D721Med (cell line): ENCODE measurements at regions not wholly inside any gene's neighbourhood (a gene's known extent, or its start where the extent isn't known, plus 50 kb on each side); places are given as distances from the start of the nearest gene placed in this dataset.

Experiments used
- DNase-seq: peaks from one replicate; pipeline ENCODE4 v3.0.0; 2011; ENCODE audit warnings: low spot score; ENCODE audit not compliant: insufficient read length
- FAIRE-seq: peaks from 2 replicates; lab custom pipeline; 2011; peaks lifted over from hg19 to GRCh38; lab: Jason Lieb, UNC
- CTCF ChIP-seq: IDR thresholded peaks from 2 replicates; pipeline ENCODE4 v1.5.1; 2012; ENCODE audit warnings: mild to moderate bottlenecking, control low read depth; ENCODE audit not compliant: insufficient read depth; ENCODE audit errors: missing control alignments

DNA sequence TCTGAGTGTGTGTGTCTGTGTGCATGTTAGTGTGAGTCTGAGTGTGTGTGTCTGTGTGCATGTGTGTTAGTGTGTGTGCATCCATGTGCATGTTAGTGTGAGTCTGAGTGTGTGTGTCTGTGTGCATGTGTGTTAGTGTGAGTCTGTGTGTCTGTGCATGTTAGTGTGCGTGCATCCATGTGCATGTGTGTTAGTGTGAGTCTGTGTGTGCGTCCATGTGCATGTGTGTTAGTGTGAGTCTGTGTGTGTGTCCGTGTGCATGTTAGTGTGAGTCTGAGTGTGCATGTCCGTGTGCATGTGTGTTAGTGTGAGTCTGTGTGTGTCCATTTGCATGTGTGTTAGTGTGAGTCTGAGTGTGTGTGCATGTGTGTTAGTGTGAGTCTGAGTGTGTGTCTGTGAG lies 76.6 kb upstream of the ACTRT2 start:
- TF ChIP-seq CTCF, result no peak
- DNase-seq, result no peak
- no peak for FAIRE-seq

DNA sequence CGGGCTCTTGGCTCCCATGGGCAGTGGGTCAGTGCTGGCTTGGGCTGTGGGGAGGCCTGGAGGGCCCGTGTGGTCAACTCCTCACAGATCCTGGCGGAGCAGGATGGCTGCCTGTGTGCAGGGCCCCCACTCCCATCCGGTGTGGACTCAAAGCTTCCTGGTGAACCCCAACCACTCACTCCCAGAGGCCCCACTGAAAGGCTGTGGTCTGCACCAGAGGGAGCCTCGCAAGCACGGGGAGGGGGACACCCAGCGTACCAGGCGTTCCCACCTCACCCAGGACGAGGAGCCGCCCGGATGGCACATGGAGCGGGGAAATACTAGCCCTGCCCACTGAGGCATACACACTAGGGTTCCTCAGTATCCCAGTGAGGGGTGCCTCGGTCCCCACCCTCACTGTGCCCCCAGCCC lies 75.4 kb upstream of the ACTRT2 start:
- FAIRE-seq (no peak), DNase-seq (no peak)
- TF ChIP-seq CTCF, result no peak

GRCh38 chr1:2946291-2946690 lies 75.0 kb upstream of the ACTRT2 start:
- FAIRE-seq, result no peak
- TF ChIP-seq CTCF, result no peak
- DNase-seq, result no peak

DNA sequence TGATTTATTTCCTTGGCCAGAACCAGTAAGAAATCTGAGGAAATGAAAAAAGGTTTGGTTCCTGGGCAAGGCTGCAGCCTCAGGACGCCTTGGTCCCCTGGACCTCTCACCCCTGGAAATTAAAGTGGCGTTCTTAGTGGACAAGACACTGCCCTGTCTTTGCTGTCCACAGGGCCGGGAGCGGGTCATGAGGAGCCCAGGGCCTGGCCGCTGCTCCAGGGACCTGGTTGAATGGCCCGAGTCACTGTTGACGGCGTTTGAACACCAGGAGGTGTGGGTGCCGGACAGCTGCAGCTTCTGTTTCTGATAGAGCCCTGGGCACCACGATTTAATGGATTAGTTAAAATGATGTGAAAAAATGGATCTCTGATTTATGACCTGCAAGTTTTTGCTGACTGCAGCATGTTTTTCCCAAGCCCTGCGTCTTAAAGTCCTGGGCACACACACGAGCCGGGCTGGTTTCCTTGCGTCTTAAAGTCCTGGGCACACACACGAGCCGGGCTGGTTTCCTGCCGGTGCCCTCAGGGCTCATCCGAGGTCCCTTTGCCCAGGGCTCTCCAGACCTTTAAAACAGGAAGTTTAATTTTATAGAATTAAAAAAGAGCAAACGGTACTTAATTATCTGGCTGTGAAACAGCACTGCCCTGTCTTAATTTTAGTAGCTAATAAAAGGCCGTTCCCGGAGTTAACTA lies 74.1 kb upstream of the ACTRT2 start:
- no peak for TF ChIP-seq CTCF
- no peak for DNase-seq
- FAIRE-seq, result no peak

DNA sequence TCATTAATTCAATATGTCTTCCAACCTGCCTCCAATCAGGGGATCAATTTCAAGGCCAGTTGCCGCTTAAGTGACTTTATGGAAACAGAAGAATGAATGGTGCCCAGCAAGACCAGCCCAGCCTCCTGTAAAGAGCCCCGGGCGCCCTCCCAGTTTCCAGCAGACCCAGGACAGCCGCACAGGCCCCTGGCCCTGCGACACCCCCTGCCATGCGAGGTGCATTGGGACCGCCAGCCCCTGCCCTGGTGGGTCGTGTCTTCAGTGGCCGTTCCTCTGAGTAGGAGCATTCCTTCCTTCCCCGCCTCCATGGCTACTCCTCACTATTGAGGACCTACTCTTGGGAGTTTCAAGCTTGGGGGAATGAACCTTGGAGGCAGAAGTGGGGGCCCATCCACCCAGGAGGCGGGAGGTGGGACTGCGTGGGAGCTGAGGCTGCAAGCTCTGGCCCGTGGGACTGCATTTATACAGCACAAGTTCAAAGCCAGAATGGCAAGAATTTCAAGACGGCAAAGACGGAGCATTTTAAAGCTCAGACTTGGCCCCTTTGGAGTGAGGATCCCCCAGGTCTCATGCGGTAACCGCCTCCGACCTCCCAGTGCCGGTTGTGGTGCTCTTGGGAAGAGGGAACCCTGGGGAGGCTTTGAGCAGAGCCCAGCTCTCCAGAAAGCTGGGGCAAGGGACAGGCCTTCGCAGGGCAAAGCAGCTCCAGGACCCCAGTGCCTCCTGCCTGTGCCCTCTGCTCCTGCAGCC lies 73.1 kb upstream of the ACTRT2 start:
- no peak for DNase-seq
- no peak for FAIRE-seq
- no peak for TF ChIP-seq CTCF

DNA sequence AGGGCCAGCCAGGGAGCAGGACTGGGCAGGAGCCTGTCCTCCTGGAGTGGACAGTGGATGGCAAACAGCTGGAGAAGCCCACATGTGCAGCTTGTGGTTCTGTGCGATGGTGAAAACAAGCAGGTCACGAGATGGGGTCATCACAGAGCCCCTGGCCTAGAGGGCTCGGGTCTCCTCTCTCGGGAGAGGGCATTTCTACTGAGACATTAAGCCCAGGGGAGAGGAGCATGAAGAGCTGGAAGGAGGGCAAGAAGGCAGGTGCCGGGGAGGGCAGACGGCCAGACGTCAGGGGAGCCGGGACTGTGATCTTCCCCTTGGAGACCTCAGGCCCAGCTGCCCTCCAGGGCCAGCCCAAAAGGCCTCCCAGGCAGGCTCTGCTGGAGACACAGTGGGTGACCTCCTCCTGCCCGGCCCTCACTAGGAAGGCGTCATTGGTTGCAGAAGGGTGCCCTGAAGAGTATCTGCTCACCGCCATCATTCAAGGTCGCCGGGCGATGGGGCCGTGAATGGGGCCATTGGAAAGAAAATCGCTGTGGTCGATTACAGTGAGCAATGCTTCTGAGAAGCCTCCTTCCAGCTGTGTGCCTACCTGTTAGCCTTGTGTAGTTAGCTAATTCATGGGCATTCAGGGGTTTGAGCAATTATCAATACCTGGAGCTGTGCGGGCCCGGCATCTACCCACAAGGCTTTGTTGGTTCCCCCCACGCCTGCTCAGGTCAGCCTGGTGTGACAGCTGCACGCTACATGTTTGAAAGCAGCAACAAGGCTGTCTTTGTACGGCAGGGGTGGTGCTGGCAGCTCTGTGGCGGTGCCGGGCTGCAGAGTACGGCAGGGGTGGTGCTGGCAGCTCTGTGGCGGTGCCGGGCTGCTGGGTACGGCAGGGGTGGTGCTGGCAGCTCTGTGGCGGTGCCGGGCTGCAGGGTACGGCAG lies 72.3 kb upstream of the ACTRT2 start:
- no peak for TF ChIP-seq CTCF
- FAIRE-seq (no peak), DNase-seq (no peak)
